Neural progenitor cell (in vitro differentiated cells): ENCODE measurements at regions not wholly inside any gene's neighbourhood (a gene's known extent, or its start where the extent isn't known, plus 50 kb on each side); places are given as distances from the start of the nearest gene placed in this dataset.

Experiments
- DNase-seq: peaks from one replicate; pipeline ENCODE4 v3.0.0-alpha.2; 2016; ENCODE audit warnings: low spot score
- H2AFZ ChIP-seq: fragments of 200-600 bp; sonication (generic); replicated peaks from 2 replicates; pipeline ENCODE4 v1.6.1; 2016; ENCODE audit warnings: antibody characterized with exemption
- H3F3A ChIP-seq: fragments of 200-600 bp; sonication (generic); 2 replicates; pipeline ENCODE4 v1.6.1; 2016; ENCODE audit warnings: antibody characterized with exemption, low read depth
- H3K27ac ChIP-seq: fragments of 200-600 bp; sonication (generic); 2 replicates; pipeline ENCODE4 v1.5.1; 2016; ENCODE audit warnings: mild to moderate bottlenecking
- H3K27me3 ChIP-seq: fragments of 200-600 bp; sonication (generic); 2 replicates; pipeline ENCODE4 v1.6.1; 2016; ENCODE audit warnings: mild to moderate bottlenecking, moderate library complexity
- H3K36me3 ChIP-seq: fragments of 200-600 bp; sonication (generic); 2 replicates; pipeline ENCODE4 v1.5.1; 2016
- H3K4me1 ChIP-seq: fragments of 200-600 bp; sonication (generic); 2 replicates; pipeline ENCODE4 v1.6.1; 2016; ENCODE audit warnings: mixed run types
- H3K4me2 ChIP-seq: fragments of 200-600 bp; sonication (generic); 2 replicates; pipeline ENCODE4 v1.6.1; 2016
- H3K4me3 ChIP-seq: fragments of 200-600 bp; sonication (generic); 2 replicates; pipeline ENCODE4 v1.5.1; 2016
- H3K79me2 ChIP-seq: fragments of 200-600 bp; sonication (generic); 2 replicates; pipeline ENCODE4 v1.6.1; 2016; ENCODE audit warnings: low read depth
- H3K9ac ChIP-seq: fragments of 200-600 bp; sonication (generic); 2 replicates; pipeline ENCODE4 v1.6.1; 2016
- H3K9me3 ChIP-seq: fragments of 200-600 bp; sonication (generic); 2 replicates; pipeline ENCODE4 v1.5.1; 2016; ENCODE audit warnings: low read depth
- H4K20me1 ChIP-seq: fragments of 200-600 bp; sonication (generic); 2 replicates; pipeline ENCODE4 v1.6.1; 2016; ENCODE audit warnings: low read depth
- H3K27ac Mint-ChIP-seq: 3 replicates; pipeline ENCODE4 v1.8.0; 2021; ENCODE audit warnings: mixed read lengths
- H3K27me3 Mint-ChIP-seq: 2 replicates; pipeline ENCODE4 v1.8.0; 2022; ENCODE audit warnings: low read depth, mild to moderate bottlenecking, inconsistent platforms, moderate library complexity, mixed read lengths; ENCODE audit not compliant: insufficient read depth
- H3K36me3 Mint-ChIP-seq: 3 replicates; pipeline ENCODE4 v1.8.0; 2021; ENCODE audit warnings: mixed read lengths
- H3K4me1 Mint-ChIP-seq: 3 replicates; pipeline ENCODE4 v1.8.0; 2021; ENCODE audit warnings: mixed read lengths
- H3K4me3 Mint-ChIP-seq: 3 replicates; pipeline ENCODE4 v1.8.0; 2021; ENCODE audit warnings: mild to moderate bottlenecking, moderate library complexity, mixed read lengths
- H3K9me3 Mint-ChIP-seq: 3 replicates; pipeline ENCODE4 v1.8.0; 2020; ENCODE audit warnings: mixed read lengths
- EZH2 ChIP-seq: fragments of 200-600 bp; sonication (generic); IDR thresholded peaks from 2 replicates; pipeline ENCODE4 v1.6.1; 2017; ENCODE audit warnings: antibody characterized with exemption, mild to moderate bottlenecking, moderate library complexity
- EZH2phosphoT487 ChIP-seq: fragments of 200-600 bp; sonication (generic); IDR thresholded peaks from 2 replicates; pipeline ENCODE4 v1.6.1; 2017; ENCODE audit warnings: antibody characterized with exemption
- TF ChIP-seq, protein P1 (sequence below): fragments of 200-600 bp; sonication (generic); IDR thresholded peaks from 2 replicates; pipeline ENCODE4 v1.5.1; 2017; ENCODE audit warnings: antibody characterized with exemption, mild to moderate bottlenecking

DNA sequence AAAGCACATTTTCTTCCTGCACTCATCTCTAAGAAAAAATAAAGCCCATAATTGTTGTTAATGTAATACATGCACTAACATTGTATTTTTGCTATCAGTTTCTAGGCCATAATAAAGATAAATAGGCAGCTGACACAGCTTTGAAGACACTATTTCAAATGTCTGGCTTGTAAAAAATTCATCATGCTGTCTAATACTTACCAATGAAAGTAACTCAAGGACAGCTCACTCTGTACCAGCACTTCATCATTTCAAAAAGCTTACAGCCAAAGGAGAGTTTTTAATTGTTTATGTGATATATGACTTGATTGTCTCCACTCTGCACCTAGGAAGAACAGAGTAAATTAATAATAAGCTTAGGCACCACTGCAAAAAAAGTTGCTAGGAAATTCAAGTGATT is 1423.3 kb upstream of the PCDH20 start:
- no peak for DNase-seq
- Mint-ChIP-seq H3K9me3 (no peaks in the 10 kb centered on the region), H3K36me3 (no peaks in the 10 kb centered on the region), H3K4me3 (no peak overlapping the region), H3K4me1 (no peaks in the 10 kb centered on the region), H3K27ac (no peak overlapping the region), H3K27me3 (no peaks in the 10 kb centered on the region)
- Histone ChIP-seq H3K36me3 (no peaks in the 10 kb centered on the region), H3K9ac (no peak overlapping the region), H3F3A (no peaks in the 10 kb centered on the region), H3K9me3 (no peaks in the 10 kb centered on the region), H3K27ac (no peak overlapping the region), H4K20me1 (no peaks in the 10 kb centered on the region), H3K4me3 (no peak overlapping the region), H2AFZ (no peak overlapping the region), H3K79me2 (no peaks in the 10 kb centered on the region), H3K4me1 (no peaks in the 10 kb centered on the region), H3K4me2 (no peak overlapping the region), H3K27me3 (no peaks in the 10 kb centered on the region)
- TF ChIP-seq, protein P1, sequence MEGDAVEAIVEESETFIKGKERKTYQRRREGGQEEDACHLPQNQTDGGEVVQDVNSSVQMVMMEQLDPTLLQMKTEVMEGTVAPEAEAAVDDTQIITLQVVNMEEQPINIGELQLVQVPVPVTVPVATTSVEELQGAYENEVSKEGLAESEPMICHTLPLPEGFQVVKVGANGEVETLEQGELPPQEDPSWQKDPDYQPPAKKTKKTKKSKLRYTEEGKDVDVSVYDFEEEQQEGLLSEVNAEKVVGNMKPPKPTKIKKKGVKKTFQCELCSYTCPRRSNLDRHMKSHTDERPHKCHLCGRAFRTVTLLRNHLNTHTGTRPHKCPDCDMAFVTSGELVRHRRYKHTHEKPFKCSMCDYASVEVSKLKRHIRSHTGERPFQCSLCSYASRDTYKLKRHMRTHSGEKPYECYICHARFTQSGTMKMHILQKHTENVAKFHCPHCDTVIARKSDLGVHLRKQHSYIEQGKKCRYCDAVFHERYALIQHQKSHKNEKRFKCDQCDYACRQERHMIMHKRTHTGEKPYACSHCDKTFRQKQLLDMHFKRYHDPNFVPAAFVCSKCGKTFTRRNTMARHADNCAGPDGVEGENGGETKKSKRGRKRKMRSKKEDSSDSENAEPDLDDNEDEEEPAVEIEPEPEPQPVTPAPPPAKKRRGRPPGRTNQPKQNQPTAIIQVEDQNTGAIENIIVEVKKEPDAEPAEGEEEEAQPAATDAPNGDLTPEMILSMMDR, result no peak
- TF ChIP-seq EZH2phosphoT487, result no peak
- no peak for TF ChIP-seq EZH2

GRCh38 chr13:62837895-62838294 is 1422.2 kb upstream of the PCDH20 start:
- Histone ChIP-seq H3K4me2 (no peak overlapping the region), H3K4me1 (no peaks in the 10 kb centered on the region), H3K27ac (no peak overlapping the region), H3K9ac (no peak overlapping the region), H2AFZ (no peak overlapping the region), H3K27me3 (no peaks in the 10 kb centered on the region), H3K4me3 (no peak overlapping the region), H4K20me1 (no peaks in the 10 kb centered on the region), H3F3A (no peaks in the 10 kb centered on the region), H3K79me2 (no peaks in the 10 kb centered on the region), H3K36me3 (no peaks in the 10 kb centered on the region), H3K9me3 (no peaks in the 10 kb centered on the region)
- no peaks in the 10 kb centered on the region for H3K4me1 Mint-ChIP-seq
- no peak overlapping the region for H3K27ac Mint-ChIP-seq
- no peaks in the 10 kb centered on the region for H3K9me3 Mint-ChIP-seq
- H3K27me3 Mint-ChIP-seq, result no peaks in the 10 kb centered on the region
- H3K4me3 Mint-ChIP-seq, result no peak overlapping the region
- TF ChIP-seq EZH2phosphoT487, result no peak
- TF ChIP-seq, protein P1, result no peak
- TF ChIP-seq EZH2, result no peak
- no peak for DNase-seq
- H3K36me3 Mint-ChIP-seq, result no peaks in the 10 kb centered on the region

GRCh38 chr13:62829486-62829885 is 1413.8 kb upstream of the PCDH20 start:
- Histone ChIP-seq H3K27me3 (no peaks in the 10 kb centered on the region), H3K4me3 (no peak overlapping the region), H3K27ac (no peak overlapping the region), H2AFZ (no peak overlapping the region), H3K9me3 (no peaks in the 10 kb centered on the region), H3F3A (no peaks in the 10 kb centered on the region), H3K4me1 (no peaks in the 10 kb centered on the region), H4K20me1 (no peaks in the 10 kb centered on the region), H3K36me3 (no peaks in the 10 kb centered on the region), H3K9ac (no peak overlapping the region), H3K79me2 (no peaks in the 10 kb centered on the region), H3K4me2 (no peak overlapping the region)
- TF ChIP-seq EZH2phosphoT487, result no peak
- TF ChIP-seq, protein P1, result no peak
- no peak for TF ChIP-seq EZH2
- DNase-seq, result no peak
- H3K36me3 Mint-ChIP-seq, result no peaks in the 10 kb centered on the region
- no peaks in the 10 kb centered on the region for H3K4me1 Mint-ChIP-seq
- H3K27ac Mint-ChIP-seq, result no peak overlapping the region
- no peak overlapping the region for H3K4me3 Mint-ChIP-seq
- H3K9me3 Mint-ChIP-seq, result no peaks in the 10 kb centered on the region
- no peaks in the 10 kb centered on the region for H3K27me3 Mint-ChIP-seq
